Activated CD4-positive, alpha-beta T cell treated with anti-CD3 and anti-CD28 coated beads, Interleukin-10, Interleukin-2, amounts not matched to agents 100 ng/mL and 50 ng/mL, durations not matched to agents 16 hours and 8 hours (primary cell): ENCODE measurements at regions not wholly inside any gene's neighbourhood (a gene's known extent, or its start where the extent isn't known, plus 50 kb on each side); places are given as distances from the start of the nearest gene placed in this dataset.
"Not testable (repeated sequence)": the region's sequence is repeated elsewhere in the genome, so short reads cannot be mapped to it uniquely, and the experiment has no call there.

Experiments
- DNase-seq: peaks from one replicate; pipeline ENCODE4 v3.0.0-alpha.2; 2020

DNA sequence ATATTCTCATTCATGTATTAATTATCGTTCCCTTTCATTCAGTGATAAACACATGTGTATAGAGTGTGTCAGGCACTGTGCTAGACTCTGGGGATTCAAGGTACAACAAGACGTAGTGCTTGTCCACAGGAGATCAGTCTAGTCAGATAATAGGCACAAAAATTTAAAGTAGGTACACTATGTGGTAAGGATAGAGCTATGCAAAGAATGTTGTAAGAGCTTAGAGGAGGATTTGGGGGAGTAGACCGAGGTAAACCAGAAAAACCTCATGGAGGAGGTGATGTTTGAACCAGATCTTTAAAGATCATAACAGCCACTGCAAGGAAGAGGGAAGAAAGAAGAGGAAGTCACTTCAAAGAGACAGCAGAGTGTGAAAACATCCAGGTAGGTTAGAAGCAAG lies 256.9 kb upstream of the DDX18 start:
- DNase-seq, result no peak

DNA sequence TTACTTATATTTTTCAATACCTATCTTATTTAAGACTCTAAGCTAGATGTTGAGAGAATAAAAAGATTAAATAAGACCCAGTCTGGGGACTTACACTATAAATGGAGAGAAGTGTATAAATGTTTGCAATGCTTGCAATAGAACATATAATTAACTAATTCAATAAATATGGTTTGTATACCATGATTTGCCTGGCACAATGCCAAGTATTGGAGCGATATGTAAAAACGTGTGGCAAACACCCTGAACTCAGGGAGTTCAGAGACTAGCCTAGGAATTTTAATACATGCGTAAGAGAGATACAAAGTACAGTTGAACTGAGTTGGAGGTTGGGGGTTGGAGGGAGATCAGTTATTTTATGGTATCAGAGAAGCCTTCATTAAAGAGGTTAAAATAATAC lies 251.8 kb upstream of the DDX18 start:
- DNase-seq, result no peak

- no peak for DNase-seq
Observed at GRCh38 chr2:117571590-117572349, 242.7 kb upstream of the DDX18 start.

GRCh38 chr2:117587310-117587709 lies 227.2 kb upstream of the DDX18 start:
- DNase-seq, result no peak

GRCh38 chr2:117603060-117603459 lies 211.4 kb upstream of the DDX18 start:
- no peak for DNase-seq

DNA sequence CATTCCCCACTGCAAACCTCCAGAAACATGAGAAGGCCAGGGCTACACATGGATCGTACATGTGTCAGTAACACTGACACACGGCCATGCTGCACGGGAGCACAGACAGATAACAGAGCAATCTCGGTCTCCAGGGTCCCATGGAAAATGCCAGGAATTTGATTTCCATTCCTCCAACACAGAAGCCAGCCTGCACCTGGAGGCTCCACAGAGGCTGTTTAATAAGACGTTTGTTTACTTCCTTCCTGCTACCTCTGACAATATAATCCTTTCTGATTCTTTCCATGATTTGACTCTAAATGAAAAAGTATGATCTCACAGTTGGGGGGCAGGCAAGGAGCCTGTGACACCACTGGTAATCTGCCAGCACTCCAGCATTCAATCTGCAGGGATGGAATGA lies 210.9 kb upstream of the DDX18 start:
- DNase-seq, result no peak

DNA sequence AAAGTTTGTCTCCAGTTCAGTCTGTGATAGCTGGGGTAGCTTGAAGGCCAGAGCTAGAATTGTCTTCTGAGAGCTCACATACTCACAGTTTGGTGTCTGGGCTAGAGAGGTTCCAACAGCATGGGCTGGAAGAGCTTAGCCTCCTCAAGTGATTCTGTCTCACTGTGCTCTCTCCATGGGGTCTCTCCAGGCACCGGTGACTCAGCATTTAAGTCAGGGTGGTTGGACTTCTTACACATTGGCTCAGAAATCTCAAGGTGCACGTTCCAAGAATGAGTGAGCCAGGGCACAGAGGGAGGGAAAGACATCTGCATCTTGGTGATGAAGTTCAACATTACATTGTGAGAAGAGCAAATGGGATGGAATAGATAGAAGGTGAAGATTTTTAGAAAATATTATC lies 207.3 kb upstream of the DDX18 start:
- no peak for DNase-seq

GRCh38 chr2:117613101-117613500 lies 201.4 kb upstream of the DDX18 start:
- DNase-seq, result no peak

DNA sequence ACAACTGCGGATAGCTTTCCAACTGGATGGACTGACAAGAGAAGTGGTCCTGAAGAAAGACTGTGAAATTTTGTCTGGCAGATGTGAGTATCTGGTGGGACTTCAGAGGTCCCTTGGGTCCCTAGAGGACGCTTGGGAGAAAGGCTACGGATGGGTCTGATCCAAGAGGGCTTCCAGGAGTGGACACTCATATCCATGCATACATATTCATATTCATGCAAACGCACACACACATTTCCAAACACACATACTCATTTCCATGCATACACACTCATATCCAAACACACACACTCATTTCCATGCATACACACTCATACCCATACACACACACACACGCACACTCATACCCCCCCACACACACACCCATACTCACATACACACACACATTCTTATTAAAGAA lies 200.2 kb upstream of the DDX18 start:
- no peak for DNase-seq

DNA sequence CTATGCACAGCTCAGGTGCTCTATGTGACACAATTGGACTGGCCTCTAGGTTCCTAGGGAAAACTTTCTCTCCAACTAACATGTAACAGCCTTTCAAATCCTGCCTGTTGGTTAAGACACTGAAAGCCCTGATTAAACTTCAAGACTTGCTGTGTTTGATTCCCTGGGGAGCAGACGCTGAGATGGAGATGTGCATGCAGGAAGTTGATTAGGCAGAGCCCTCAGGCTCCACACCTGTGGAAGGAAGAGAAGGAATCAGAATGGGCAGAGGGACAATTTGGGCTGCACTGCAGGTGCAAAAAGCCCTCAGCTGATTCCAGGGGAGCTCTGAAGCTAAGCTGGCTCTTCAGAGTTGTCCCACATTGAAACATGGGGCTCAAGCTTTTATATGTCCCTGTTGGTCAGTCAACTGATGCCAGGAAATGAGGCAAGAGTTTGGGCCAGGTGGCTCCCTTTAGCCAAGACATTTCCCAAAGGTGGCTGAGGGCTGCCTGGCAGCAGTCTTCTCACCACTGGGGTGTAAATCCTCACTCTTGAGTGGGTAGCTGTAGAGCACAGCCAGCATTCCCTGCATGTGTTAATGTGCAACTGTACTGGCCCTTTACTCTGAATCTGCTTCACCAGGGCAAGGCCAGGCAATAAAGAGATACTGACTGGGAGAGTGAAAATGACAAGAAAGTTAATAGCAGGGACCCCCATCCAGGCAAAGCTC lies 199.5 kb upstream of the DDX18 start:
- DNase-seq, result no peak

GRCh38 chr2:117618607-117619006 lies 195.9 kb upstream of the DDX18 start:
- no peak for DNase-seq

DNA sequence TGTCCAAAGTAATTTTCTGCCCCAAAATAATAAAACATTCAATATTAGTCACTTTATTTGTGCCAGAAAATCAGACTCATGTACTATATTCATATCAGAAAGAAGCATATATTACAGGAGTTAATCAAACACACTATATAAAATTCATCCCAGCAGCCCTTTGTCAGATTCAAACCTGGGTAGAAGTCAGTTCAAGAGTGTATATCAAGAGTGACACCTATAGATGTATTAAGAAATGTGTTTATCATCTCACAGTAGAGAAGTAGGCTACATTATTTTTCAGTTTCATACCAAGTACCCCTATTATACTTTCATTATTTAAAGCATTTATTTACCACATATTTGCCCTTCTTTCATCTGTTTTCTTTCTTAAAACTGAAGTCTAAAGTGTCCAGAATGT lies 193.2 kb upstream of the DDX18 start:
- no peak for DNase-seq

DNA sequence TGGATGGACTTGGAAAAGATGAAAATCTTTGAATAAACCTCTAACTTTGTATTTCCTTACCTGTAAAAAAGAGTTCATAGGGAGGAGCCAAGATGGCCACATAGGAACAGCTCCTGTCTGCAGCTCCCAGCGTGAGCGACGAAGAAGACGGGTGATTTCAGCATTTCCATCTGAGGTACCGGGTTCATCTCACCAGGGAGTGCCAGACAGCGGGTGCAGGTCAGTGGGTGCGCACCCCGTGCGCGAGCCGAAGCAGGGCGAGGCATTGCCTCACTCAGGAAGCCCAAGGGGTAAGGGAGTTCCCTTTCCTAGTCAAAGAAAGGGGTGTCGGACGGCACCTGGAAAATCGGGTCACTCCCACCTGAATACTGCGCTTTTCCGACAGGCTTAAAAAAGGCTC lies 191.3 kb upstream of the DDX18 start:
- DNase-seq, result not testable (repeated sequence)

DNA sequence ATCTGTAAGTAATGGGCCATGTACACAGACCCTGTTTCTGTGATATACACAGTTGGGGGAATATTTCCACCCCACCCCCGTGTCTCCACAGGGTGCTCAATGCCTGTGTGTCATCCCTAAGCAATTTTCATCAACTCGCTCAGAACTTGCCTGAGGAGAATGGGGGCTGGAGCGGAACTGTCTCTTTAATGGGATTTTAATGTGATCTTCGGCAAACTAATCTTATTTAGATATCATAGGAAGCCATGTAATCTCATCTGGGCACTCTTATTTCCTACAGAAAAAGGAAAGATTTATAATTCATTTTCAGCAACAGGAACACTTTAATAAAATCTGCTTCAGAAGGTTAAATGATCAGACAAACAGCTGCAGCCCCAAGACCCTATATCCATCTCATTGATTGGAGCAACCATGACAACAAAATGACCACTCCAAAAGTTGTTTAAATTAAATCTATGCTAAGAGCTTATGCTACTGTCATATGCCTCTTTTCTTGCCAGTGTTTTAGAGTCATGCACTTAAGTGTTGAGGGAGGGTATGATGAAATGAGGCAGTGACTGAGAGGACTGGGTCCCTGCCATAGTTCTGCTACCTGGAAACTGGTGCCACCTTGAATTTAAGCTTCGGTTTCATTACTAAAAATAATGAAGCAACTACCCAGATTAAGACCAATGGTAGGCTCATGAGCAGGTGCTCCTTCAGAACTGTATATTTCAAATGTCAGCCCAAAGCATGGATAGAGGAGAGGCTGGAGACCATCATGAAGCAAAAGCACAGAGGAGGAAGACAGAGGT lies 183.1 kb upstream of the DDX18 start:
- DNase-seq, result no peak

- no peak for DNase-seq
Observed at GRCh38 chr2:117635481-117635880, 179.0 kb upstream of the DDX18 start.

DNA sequence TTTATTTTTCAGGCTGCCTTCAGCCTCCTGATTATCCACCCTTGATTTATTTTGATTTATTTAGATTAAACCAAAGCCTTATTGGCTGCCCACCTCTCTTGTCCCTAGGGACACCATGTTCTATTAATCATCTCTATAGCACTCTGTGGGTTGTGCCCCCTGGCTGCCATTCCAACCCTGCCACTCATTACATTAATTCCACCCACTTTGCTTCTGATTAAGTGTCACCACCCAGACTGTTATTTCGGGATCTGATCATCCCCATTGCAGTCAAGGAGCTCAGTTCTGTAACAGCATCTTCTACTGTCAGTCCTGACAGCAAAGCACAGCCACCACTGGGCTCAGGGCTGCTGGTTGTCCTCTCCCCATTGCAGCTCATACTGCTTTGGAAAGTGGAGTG lies 175.1 kb upstream of the DDX18 start:
- DNase-seq, result no peak

DNA sequence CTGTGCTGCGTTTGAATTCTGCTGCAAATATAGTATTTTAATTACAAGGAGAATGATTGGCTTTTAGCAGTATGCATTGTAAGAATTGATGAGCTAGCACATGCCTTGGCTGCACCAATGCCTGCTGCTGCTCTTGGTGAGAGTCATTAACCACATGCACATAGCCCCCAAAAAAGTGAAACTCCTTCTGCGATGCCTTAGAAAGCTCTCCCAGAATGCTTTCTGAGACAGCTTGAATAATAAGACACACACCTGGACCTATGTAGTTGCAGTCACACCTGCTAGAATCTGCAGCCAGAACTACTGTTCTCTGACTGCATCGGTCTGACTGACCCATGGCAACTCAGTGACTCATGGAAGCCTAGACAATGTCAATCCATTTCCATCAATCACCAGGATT lies 170.1 kb upstream of the DDX18 start:
- no peak for DNase-seq

DNA sequence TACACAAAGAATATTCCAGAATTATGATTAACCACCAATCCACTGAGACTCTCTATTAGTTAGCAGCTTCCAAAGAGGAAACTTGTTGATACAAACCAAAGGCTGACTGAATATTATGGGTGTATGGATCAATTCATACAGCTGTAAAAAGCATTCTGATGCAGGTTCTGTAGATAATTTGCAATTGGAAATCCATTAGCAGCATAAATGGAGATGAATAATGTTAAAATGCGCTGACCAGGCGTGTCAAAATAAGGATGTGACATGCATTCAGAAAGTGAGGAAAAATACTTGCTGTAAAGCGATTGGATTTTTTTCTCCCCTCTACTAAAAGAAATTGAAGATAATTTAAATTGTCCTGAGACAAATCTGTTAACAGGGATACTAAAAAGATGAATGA lies 169.0 kb upstream of the DDX18 start:
- no peak for DNase-seq

DNA sequence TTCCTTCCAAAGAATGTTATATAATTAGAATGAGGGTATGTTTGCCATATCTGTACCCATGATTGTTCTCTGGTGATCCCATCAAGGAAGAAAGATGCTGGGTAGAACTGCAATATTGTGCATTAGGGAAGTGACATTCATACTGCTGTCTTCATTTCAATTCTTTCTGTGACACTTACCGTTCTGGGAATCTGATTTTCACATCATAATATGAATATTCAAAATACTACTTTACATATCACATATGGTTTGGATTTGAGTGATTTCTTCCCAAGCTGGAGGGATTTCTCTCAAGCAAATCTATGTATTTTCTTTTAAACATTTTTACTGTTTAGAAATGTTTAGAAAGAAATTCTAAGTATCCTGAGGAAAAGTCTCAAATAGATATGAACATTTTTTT lies 168.4 kb upstream of the DDX18 start:
- no peak for DNase-seq

GRCh38 chr2:117646872-117647271 lies 167.6 kb upstream of the DDX18 start:
- no peak for DNase-seq

- DNase-seq, result no peak
Observed at GRCh38 chr2:117656546-117656945, 157.9 kb upstream of the DDX18 start.

DNA sequence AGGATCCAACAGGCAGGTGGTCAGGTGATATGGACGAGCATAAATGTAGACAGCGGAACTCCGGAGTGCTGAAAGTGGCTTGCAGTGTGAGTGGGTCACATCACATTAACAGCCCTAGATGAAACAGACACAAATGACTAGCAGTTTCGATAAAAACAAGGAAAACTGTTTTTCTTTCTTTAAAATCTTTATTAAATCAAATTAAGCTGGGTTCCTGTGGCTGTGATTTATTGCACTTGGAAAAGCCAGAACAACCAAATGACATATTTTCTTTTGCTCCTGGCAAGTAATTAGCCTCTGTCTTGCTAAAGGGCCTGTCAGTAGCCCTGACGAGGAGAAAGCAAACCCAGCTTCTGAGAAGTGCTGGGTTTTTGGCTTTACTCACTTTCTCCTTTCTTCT lies 152.9 kb upstream of the DDX18 start:
- no peak for DNase-seq

GRCh38 chr2:117674172-117674571 lies 140.3 kb upstream of the DDX18 start:
- no peak for DNase-seq

GRCh38 chr2:117679952-117680351 lies 134.5 kb upstream of the DDX18 start:
- no peak for DNase-seq
